K562 (cell line): ENCODE measurements at regions not wholly inside any gene's neighbourhood (a gene's known extent, or its start where the extent isn't known, plus 50 kb on each side); places are given as distances from the start of the nearest gene placed in this dataset.

Experiments
- ATAC-seq: fragments of 200-7000 bp; cut with Tn5 transposase; 3 replicates; pipeline ENCODE4 v1.9.1; 2020; ENCODE audit warnings: moderate library complexity
- BruUV-seq: library from RNA; stranded (reverse); fragments of 400-500 nt; replicated peaks from 2 replicates; lab custom pipeline; 2021; lab: Mats Ljungman, UMichigan
- CTCF ChIA-PET: fragments of 300-600 bp; formaldehyde crosslinking; extraction: SDS; loops from one replicate; lab custom pipeline; 2021; ENCODE audit warnings: low intra/inter-chr PET ratio; lab: Yijun Ruan, JAX
- POLR2A ChIA-PET: fragments of 300-600, 350-650 bp; sonication (Branson Sonifier 250); formaldehyde crosslinking; extraction: SDS; loops from one replicate; lab custom pipeline; 2021; ENCODE audit warnings: antibody characterized with exemption, inconsistent platforms; lab: Yijun Ruan, JAX
- DNase-seq, 4 experiments: peaks; one replicate each; pipeline versions ENCODE4 v3.0.0 to v3.0.0-alpha.2; 2011 to 2018; ENCODE audit warnings: low spot score in 3 of 4, mixed read lengths in 3 of 4; ENCODE audit errors: extremely low read depth in 1 of 4
- FAIRE-seq: peaks from 2 replicates; lab custom pipeline; 2011; peaks lifted over from hg19 to GRCh38; lab: Jason Lieb, UNC
- H2AFZ ChIP-seq: 2 replicates; pipeline ENCODE4 v1.6.0; 2011; ENCODE audit warnings: low read depth, low read length, control low read depth, inconsistent platforms
- H3K27ac ChIP-seq: fragments of 200-600 bp; 3 replicates; pipeline ENCODE4 v1.8.0; 2011; ENCODE audit warnings: low read depth, mild to moderate bottlenecking, control low read depth, inconsistent platforms, low read length, moderate library complexity, mixed read lengths; ENCODE audit errors: extremely low read depth
- H3K27me3 ChIP-seq, 2 experiments: fragments of 300-600 bp in 1 of 2; 2 replicates in 1 of 2; 3 replicates in 1 of 2; pipeline versions ENCODE4 v1.6.0 to v1.8.0; 2011; ENCODE audit warnings: inconsistent platforms in 2 of 2, low read length in 2 of 2, mild to moderate bottlenecking in 1 of 2, mixed read lengths in 1 of 2, moderate library complexity in 1 of 2; ENCODE audit not compliant: control insufficient read depth in 2 of 2, insufficient read depth in 2 of 2
- H3K36me3 ChIP-seq: fragments of 300-600 bp; 3 replicates; pipeline ENCODE4 v1.8.0; 2011; ENCODE audit warnings: mild to moderate bottlenecking, low read length, inconsistent platforms; ENCODE audit not compliant: control insufficient read depth, insufficient read depth
- H3K4me1 ChIP-seq, 2 experiments: fragments of 200-600 bp in 1 of 2; replicated peaks in 1 of 2; 2 replicates in 1 of 2; 3 replicates in 1 of 2; pipeline versions ENCODE4 v1.5.1 to v1.8.0; 2011; ENCODE audit warnings: inconsistent platforms in 2 of 2, low read length in 2 of 2, mild to moderate bottlenecking in 1 of 2, mixed read lengths in 1 of 2, moderate library complexity in 1 of 2; ENCODE audit not compliant: control insufficient read depth in 2 of 2, insufficient read depth in 2 of 2
- H3K4me2 ChIP-seq: 2 replicates; pipeline ENCODE4 v1.6.1; 2011; ENCODE audit warnings: low read length, control low read depth, inconsistent platforms, mixed read lengths; ENCODE audit not compliant: insufficient read depth
- H3K4me3 ChIP-seq: fragments of 200-600 bp; sonication (generic), shearing (Covaris generic); 2 replicates; pipeline ENCODE4 v1.5.1; 2016; ENCODE audit warnings: control low read depth, inconsistent platforms
- H3K79me2 ChIP-seq: fragments of 200-600 bp; 3 replicates; pipeline ENCODE4 v1.8.0; 2011; ENCODE audit warnings: low read length, inconsistent platforms; ENCODE audit not compliant: control insufficient read depth, insufficient read depth
- H3K9ac ChIP-seq, 2 experiments: 2 replicates each; pipeline versions ENCODE4 v1.6.0 to v1.6.1; 2011; ENCODE audit warnings: low read depth in 2 of 2, low read length in 2 of 2, control low read depth in 1 of 2, inconsistent platforms in 1 of 2, mild to moderate bottlenecking in 1 of 2, mixed read lengths in 1 of 2; ENCODE audit not compliant: insufficient read depth in 1 of 2
- H3K9me1 ChIP-seq: one replicate; pipeline ENCODE4 v1.6.0; 2011; ENCODE audit warnings: inconsistent platforms, mild to moderate bottlenecking, low read length, moderate library complexity; ENCODE audit not compliant: control insufficient read depth, insufficient read depth
- H3K9me3 ChIP-seq: replicated peaks from 2 replicates; pipeline ENCODE4 v1.5.1; 2011; ENCODE audit warnings: low read depth, low read length, inconsistent platforms; ENCODE audit not compliant: control insufficient read depth, insufficient read depth
- H4K20me1 ChIP-seq: replicated peaks from 2 replicates; pipeline ENCODE4 v1.6.1; 2011; ENCODE audit warnings: low read length, inconsistent platforms, mixed read lengths; ENCODE audit not compliant: control insufficient read depth, insufficient read depth
- MTA3 ChIP-seq: fragments of 450-650 bp; formaldehyde crosslinking; IDR thresholded peaks from 2 replicates; pipeline ENCODE4 v1.6.1; 2017; ENCODE audit warnings: mild to moderate bottlenecking, borderline replicate concordance
- NUFIP1 ChIP-seq: fragments of 450-650 bp; IDR thresholded peaks from 2 replicates; pipeline ENCODE4 v1.6.1; 2018; ENCODE audit not compliant: partially characterized antibody
- POU5F1 ChIP-seq: fragments of 150-350 bp; IDR thresholded peaks from 2 replicates; pipeline ENCODE4 v1.6.1; 2014; ENCODE audit warnings: borderline replicate concordance, low read length, low read depth, mild to moderate bottlenecking; ENCODE audit not compliant: partially characterized antibody
- ZC3H4 ChIP-seq: sonication (generic); formaldehyde crosslinking; IDR thresholded peaks from 2 replicates; pipeline ENCODE4 v1.9.0; 2021; ENCODE audit warnings: missing genetic modification reagents, borderline replicate concordance
- ZNF217 ChIP-seq: sonication (generic); formaldehyde crosslinking; IDR thresholded peaks from 2 replicates; pipeline ENCODE4 v1.8.0; 2022; ENCODE audit warnings: mild to moderate bottlenecking, missing genetic modification reagents
- WGBS: fragments of 100-300 bp; shearing (Covaris generic); methylation state at CpG from one replicate; pipeline ENCODE4 v1.1.6; 2016; ENCODE audit warnings: low coverage, mixed read lengths; ENCODE audit not compliant: insufficient coverage; ENCODE audit errors: missing lambda C conversion rate; 5-methylcytosine and 5-hydroxymethylcytosine counted together
- in situ Hi-C: fragments of 300-500 bp; cut with MboI; formaldehyde crosslinking; loops from 4 replicates; pipeline ENCODE4 v1.15.0; 2018; ENCODE audit warnings: inconsistent platforms, mixed read lengths
- intact Hi-C: fragments of 100-400 bp; cut with micrococcal nuclease; formaldehyde crosslinking; loops from 2 replicates; pipeline ENCODE4 v1.14.2; 2022
- TF ChIP-seq, protein P1 (sequence below): sonication (generic); formaldehyde crosslinking; IDR thresholded peaks from 2 replicates; pipeline ENCODE4 v1.8.0; 2022; ENCODE audit warnings: missing genetic modification reagents, mild to moderate bottlenecking, borderline replicate concordance

DNA sequence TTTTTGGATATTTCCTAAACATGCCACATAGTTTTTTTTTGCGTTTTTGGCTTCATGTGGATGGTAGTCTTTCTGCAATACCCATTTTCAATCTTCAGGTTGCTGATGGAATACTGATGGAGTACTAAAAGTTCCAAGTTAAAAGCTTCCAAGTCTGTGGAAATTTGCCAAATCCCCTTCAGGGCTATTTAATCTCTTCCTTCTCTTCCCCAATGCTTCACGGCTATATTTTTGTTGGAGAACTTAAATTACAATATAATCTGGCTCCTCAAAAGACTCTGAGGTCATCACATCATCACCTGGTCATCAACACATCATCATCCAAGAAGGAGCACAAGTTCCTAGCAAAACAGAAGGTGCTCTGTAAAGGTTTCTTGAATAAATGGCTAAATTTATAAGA lies 881.0 kb upstream of the TENM4 start:
- Histone ChIP-seq H3K9me1 (no peaks in the 10 kb centered on the region), H3K4me3 (no peak overlapping the region), H3K79me2 (no peaks in the 10 kb centered on the region), H3K36me3 (no peaks in the 10 kb centered on the region), H2AFZ (no peak overlapping the region), H3K4me1 (no peaks in the 10 kb centered on the region), H3K9ac (no peak overlapping the region), H4K20me1 (no peaks in the 10 kb centered on the region), H3K27me3 (no peaks in the 10 kb centered on the region), H3K9me3 (no peaks in the 10 kb centered on the region), H3K4me2 (no peak overlapping the region), H3K27ac (no peak overlapping the region)
- ChIA-PET CTCF (no interaction called here), POLR2A (no interaction called here)
- ATAC-seq (no peak), FAIRE-seq (no peak), DNase-seq (no peak)
- in situ Hi-C loops (no loop called here), intact Hi-C loops (no loop called here)
- TF ChIP-seq, protein P1, sequence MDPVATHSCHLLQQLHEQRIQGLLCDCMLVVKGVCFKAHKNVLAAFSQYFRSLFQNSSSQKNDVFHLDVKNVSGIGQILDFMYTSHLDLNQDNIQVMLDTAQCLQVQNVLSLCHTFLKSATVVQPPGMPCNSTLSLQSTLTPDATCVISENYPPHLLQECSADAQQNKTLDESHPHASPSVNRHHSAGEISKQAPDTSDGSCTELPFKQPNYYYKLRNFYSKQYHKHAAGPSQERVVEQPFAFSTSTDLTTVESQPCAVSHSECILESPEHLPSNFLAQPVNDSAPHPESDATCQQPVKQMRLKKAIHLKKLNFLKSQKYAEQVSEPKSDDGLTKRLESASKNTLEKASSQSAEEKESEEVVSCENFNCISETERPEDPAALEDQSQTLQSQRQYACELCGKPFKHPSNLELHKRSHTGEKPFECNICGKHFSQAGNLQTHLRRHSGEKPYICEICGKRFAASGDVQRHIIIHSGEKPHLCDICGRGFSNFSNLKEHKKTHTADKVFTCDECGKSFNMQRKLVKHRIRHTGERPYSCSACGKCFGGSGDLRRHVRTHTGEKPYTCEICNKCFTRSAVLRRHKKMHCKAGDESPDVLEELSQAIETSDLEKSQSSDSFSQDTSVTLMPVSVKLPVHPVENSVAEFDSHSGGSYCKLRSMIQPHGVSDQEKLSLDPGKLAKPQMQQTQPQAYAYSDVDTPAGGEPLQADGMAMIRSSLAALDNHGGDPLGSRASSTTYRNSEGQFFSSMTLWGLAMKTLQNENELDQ: no peak
- TF ChIP-seq MTA3 (no peak), NUFIP1 (no peak), ZC3H4 (no peak), POU5F1 (no peak), ZNF217 (CRISPR knock-in tag) (no peak)
- 0% methylated on average over 2 of the region's 2 CpGs for WGBS
- no TSS peak for BruUV-seq
